HL-60 (cell line): ENCODE measurements at regions not wholly inside any gene's neighbourhood (a gene's known extent, or its start where the extent isn't known, plus 50 kb on each side); places are given as distances from the start of the nearest gene placed in this dataset.

ENCODE experiments used
- DNase-seq, 2 experiments: peaks; one replicate each; pipeline ENCODE4 v3.0.0-alpha.2; 2010 to 2020; ENCODE audit warnings: low read depth in 1 of 2, low spot score in 1 of 2
- H3K27ac ChIP-seq: fragments of 250-450 bp; sonication (Bioruptor Pico); replicated peaks from 2 replicates; pipeline ENCODE4 v1.5.1; 2020; ENCODE audit warnings: mild to moderate bottlenecking, moderate library complexity
- H3K27me3 ChIP-seq: fragments of 250-450 bp; sonication (Bioruptor Pico); 2 replicates; pipeline ENCODE4 v1.5.1; 2021; ENCODE audit warnings: mild to moderate bottlenecking, moderate library complexity; ENCODE audit not compliant: insufficient read depth, poor library complexity, severe bottlenecking
- H3K4me3 ChIP-seq: replicated peaks from 2 replicates; pipeline ENCODE4 v1.5.1; 2011; ENCODE audit warnings: mild to moderate bottlenecking, control low read depth, low read length; ENCODE audit not compliant: insufficient read depth
- CTCF ChIP-seq: IDR thresholded peaks from one replicate; pipeline ENCODE4 v1.5.1; 2011; ENCODE audit warnings: low read length, control low read depth, inconsistent platforms; ENCODE audit not compliant: insufficient read depth
- GABPA ChIP-seq: IDR thresholded peaks from 2 replicates; pipeline ENCODE4 v1.6.1; 2012; ENCODE audit warnings: low read depth
- POLR2AphosphoS5 ChIP-seq: IDR thresholded peaks from 2 replicates; pipeline ENCODE4 v1.6.1; 2012; ENCODE audit warnings: low read depth
- REST ChIP-seq: IDR thresholded peaks from 2 replicates; pipeline ENCODE4 v1.6.1; 2012; ENCODE audit warnings: low read depth; ENCODE audit not compliant: insufficient replicate concordance
- SPI1 ChIP-seq: IDR thresholded peaks from 2 replicates; pipeline ENCODE4 v1.6.1; 2012; ENCODE audit warnings: low read depth, mild to moderate bottlenecking, borderline replicate concordance

- DNase-seq = no peak
- no peak overlapping the region for H3K27ac ChIP-seq
- H3K4me3 ChIP-seq = no peak overlapping the region
- TF ChIP-seq GABPA (no peak), SPI1 (no peak), REST (no peak), POLR2AphosphoS5 (no peak), CTCF (no peak)
- no peaks in the 10 kb centered on the region for H3K27me3 ChIP-seq
These were observed 476.1 kb upstream of the DPP6 start for GRCh38 chr7:153576096-153576495.

GRCh38 chr7:153581419-153581818 is 470.8 kb upstream of the DPP6 start:
- no peaks in the 10 kb centered on the region for H3K27me3 ChIP-seq
- DNase-seq = no peak
- TF ChIP-seq SPI1 (no peak), POLR2AphosphoS5 (no peak), GABPA (no peak), CTCF (no peak), REST (no peak)
- H3K27ac ChIP-seq = no peak overlapping the region
- no peak overlapping the region for H3K4me3 ChIP-seq

- H3K27ac ChIP-seq = no peak overlapping the region
- no peaks in the 10 kb centered on the region for H3K27me3 ChIP-seq
- TF ChIP-seq SPI1 (no peak), POLR2AphosphoS5 (no peak), REST (no peak), CTCF (no peak), GABPA (no peak)
- no peak for DNase-seq
- no peak overlapping the region for H3K4me3 ChIP-seq
These were observed 468.1 kb upstream of the DPP6 start for GRCh38 chr7:153584132-153584531.
